ENCODE measurements at regions not wholly inside any gene's neighbourhood (a gene's known extent, or its start where the extent isn't known, plus 50 kb on each side); places are given as distances from the start of the nearest gene placed in this dataset.
"Not testable (repeated sequence)": the region's sequence is repeated elsewhere in the genome, so short reads cannot be mapped to it uniquely, and the experiment has no call there.

- no peak for DNase-seq (ENCODE audit: low spot score)
These were observed 632.7 kb downstream of the KLHL13 start for GRCh38 chrX:117483950-117484349.

GRCh38 chrX:117458243-117458968 is 658.2 kb downstream of the KLHL13 start:
- no peak for DNase-seq (ENCODE audit: low spot score)

GRCh38 chrX:117455787-117456186 is 660.8 kb downstream of the KLHL13 start:
- no peak for DNase-seq (ENCODE audit: low spot score)

DNA sequence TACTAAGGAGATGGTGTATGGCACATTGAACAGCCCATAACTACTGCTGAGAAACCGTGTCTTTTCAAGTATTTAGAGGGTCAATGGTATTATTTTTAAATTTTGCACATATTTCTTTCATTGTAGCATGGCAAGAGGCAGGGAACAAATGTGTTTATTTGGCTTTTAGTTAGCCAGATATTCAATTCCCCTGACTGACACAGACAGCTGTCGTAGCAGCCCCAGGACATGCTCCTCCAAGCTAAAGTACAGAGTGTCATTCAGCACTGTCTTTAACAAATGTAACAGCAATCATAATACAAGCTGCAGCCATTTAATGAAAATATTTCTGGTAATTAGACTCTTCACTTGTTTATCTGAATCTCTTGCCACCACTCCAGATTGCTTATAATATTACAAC is 687.1 kb downstream of the KLHL13 start:
- no peak for DNase-seq (ENCODE audit: low spot score)

GRCh38 chrX:117407449-117408150 is 709.0 kb downstream of the KLHL13 start:
- no peak for DNase-seq (ENCODE audit: low spot score)

DNA sequence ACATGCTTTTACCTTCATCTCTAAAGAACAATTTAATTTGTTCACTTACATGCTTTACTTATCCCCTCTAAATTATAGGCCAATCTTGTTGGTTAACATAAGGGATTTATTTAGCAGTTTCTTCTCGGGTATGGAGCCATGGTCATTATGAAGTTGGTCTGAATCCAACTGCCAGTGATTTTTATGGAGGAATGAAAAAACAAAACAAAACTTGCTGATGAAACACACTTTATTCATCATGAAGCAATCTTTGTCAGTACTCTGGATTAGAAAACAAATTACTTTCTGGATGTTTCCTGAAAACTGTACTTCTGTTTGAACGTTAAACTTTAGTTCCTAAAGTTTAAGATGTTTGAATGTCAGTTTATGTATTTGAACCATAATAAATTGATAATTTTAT is 715.8 kb downstream of the KLHL13 start:
- no peak for DNase-seq (ENCODE audit: low spot score)

DNA sequence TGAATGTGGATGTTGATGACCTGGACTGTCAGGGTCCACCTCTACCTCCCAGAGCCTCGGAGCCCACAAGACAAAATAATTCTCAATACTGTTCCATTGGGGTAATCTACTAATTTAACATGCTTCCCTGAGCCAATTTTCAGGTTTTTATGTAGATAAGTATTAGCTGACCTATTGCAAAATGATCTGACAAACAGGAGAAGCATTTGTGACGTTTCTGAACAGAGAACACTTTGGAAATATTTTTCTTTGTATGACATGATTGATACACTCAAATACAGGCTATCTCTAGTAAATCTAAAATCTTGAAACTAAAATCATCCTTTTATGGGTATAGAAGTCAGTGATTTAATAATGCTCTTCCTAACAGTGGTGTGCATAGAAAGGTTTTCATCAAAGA is 716.6 kb downstream of the KLHL13 start:
- no peak for DNase-seq (ENCODE audit: low spot score)

GRCh38 chrX:117397844-117398243 is 718.8 kb downstream of the KLHL13 start:
- DNase-seq (ENCODE audit: low spot score) = no peak

GRCh38 chrX:117394506-117395070 is 722.0 kb downstream of the KLHL13 start:
- not testable (repeated sequence) for DNase-seq (ENCODE audit: low spot score)

- DNase-seq (ENCODE audit: low spot score) = not testable (repeated sequence)
These were observed 724.2 kb downstream of the KLHL13 start for GRCh38 chrX:117392360-117392759.

DNA sequence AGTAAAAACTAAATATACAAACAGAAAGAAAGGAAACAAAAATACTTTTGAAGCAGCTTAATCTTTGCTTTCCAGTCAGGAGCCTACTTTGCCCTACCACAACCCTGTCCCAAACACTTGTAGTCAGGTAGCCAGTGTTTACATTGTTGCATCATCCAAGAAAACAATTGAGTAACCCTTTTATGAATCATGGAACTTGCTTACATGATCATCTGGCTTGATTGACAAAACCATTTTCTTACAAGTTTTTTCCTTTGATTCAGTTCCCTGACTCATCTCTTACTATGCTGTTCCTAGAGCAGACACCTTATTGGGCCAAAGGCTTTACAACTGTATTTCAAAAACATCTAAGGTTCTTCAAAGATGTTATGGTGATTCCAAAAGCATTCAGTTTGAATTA is 740.1 kb downstream of the KLHL13 start:
- DNase-seq (ENCODE audit: low spot score) = no peak

- no peak for DNase-seq (ENCODE audit: low spot score)
These were observed 781.4 kb downstream of the KLHL13 start for GRCh38 chrX:117335209-117335608.

GRCh38 chrX:117327373-117327772 is 789.2 kb downstream of the KLHL13 start:
- DNase-seq (ENCODE audit: low spot score) = peak; percentile 19

DNA sequence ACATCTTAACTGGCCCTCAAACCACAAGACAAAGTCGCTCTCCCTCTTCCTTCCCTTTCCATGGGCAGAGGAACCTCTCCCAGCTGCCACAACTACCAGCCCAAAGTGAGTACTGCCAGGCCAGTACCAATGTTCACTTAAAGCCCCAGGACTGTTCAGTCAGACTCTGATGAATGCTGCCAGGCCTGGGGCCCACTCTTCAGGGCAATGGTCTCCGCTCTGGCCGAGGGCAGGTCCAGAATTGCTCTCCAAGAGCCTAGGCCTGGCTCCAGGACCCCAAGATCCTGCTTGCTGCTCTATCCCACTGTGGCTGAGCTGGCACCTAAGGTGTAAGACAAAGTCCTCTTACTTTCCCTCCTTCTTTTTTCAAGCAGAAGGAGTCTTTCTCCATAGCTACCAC is 790.9 kb downstream of the KLHL13 start:
- DNase-seq (ENCODE audit: low spot score) = no peak

GRCh38 chrX:117305168-117305766 is 811.3 kb downstream of the KLHL13 start:
- DNase-seq (ENCODE audit: low spot score) = no peak

GRCh38 chrX:117301086-117301485 is 815.5 kb downstream of the KLHL13 start:
- DNase-seq (ENCODE audit: low spot score) = no peak

- no peak for DNase-seq (ENCODE audit: low spot score)
These were observed 824.9 kb downstream of the KLHL13 start for GRCh38 chrX:117291760-117292159.

- no peak for DNase-seq (ENCODE audit: low spot score)
These were observed 812.2 kb upstream of the CT83 start for GRCh38 chrX:117274965-117275364.
